H9 (cell line): ENCODE measurements at regions not wholly inside any gene's neighbourhood (a gene's known extent, or its start where the extent isn't known, plus 50 kb on each side); places are given as distances from the start of the nearest gene placed in this dataset.

Experiments used
- DNase-seq: peaks from one replicate; pipeline ENCODE4 v3.0.0-alpha.2; 2017
- H2AFZ ChIP-seq: one replicate; pipeline ENCODE4 v1.6.1; 2013; ENCODE audit warnings: mild to moderate bottlenecking, low read length, control low read depth, moderate library complexity
- H2AK5ac ChIP-seq: 2 replicates; pipeline ENCODE4 v1.6.1; 2013; ENCODE audit warnings: low read length, control low read depth, mixed read lengths; ENCODE audit not compliant: insufficient read length
- H2BK120ac ChIP-seq: one replicate; pipeline ENCODE4 v1.6.1; 2013; ENCODE audit warnings: low read depth, mild to moderate bottlenecking, low read length, control low read depth, inconsistent platforms; ENCODE audit not compliant: poor library complexity, severe bottlenecking
- H2BK12ac ChIP-seq: 2 replicates; pipeline ENCODE4 v1.6.1; 2013; ENCODE audit warnings: low read length, control low read depth, mixed read lengths, low read depth; ENCODE audit not compliant: insufficient read length
- H2BK15ac ChIP-seq: 2 replicates; pipeline ENCODE4 v1.6.1; 2013; ENCODE audit warnings: low read depth, low read length, control low read depth
- H2BK20ac ChIP-seq: one replicate; pipeline ENCODE4 v1.6.1; 2013; ENCODE audit warnings: low read depth, mild to moderate bottlenecking, low read length, control low read depth, inconsistent platforms; ENCODE audit not compliant: poor library complexity, severe bottlenecking
- H2BK5ac ChIP-seq: 2 replicates; pipeline ENCODE4 v1.6.1; 2013; ENCODE audit warnings: low read length, control low read depth, mixed read lengths; ENCODE audit not compliant: insufficient read length
- H3K14ac ChIP-seq: 2 replicates; pipeline ENCODE4 v1.6.1; 2013; ENCODE audit warnings: low read length, control low read depth; ENCODE audit not compliant: insufficient read depth
- H3K18ac ChIP-seq: 2 replicates; pipeline ENCODE4 v1.6.1; 2013; ENCODE audit warnings: low read depth, mild to moderate bottlenecking, mixed read lengths, low read length, control low read depth; ENCODE audit not compliant: insufficient read length
- H3K23ac ChIP-seq: 2 replicates; pipeline ENCODE4 v1.6.1; 2013; ENCODE audit warnings: low read length, control low read depth, mixed read lengths, low read depth; ENCODE audit not compliant: insufficient read length
- H3K23me2 ChIP-seq: 2 replicates; pipeline ENCODE4 v1.6.1; 2013; ENCODE audit warnings: low read depth, mild to moderate bottlenecking, mixed read lengths, low read length, control low read depth; ENCODE audit not compliant: insufficient read length, poor library complexity, severe bottlenecking
- H3K27ac ChIP-seq: 2 replicates; pipeline ENCODE4 v1.5.1; 2013; ENCODE audit warnings: low read length, control low read depth, mixed read lengths, low read depth; ENCODE audit not compliant: insufficient read length
- H3K27me3 ChIP-seq: 2 replicates; pipeline ENCODE4 v1.6.1; 2013; ENCODE audit warnings: low read length, control low read depth, inconsistent platforms; ENCODE audit not compliant: insufficient read depth
- H3K4ac ChIP-seq: 2 replicates; pipeline ENCODE4 v1.6.1; 2013; ENCODE audit warnings: low read depth, mild to moderate bottlenecking, control low read depth, inconsistent platforms, low read length, moderate library complexity
- H3K4me1 ChIP-seq: 2 replicates; pipeline ENCODE4 v1.6.1; 2013; ENCODE audit warnings: low read length, control low read depth, inconsistent platforms; ENCODE audit not compliant: insufficient read depth
- H3K4me2 ChIP-seq: 2 replicates; pipeline ENCODE4 v1.6.1; 2013; ENCODE audit warnings: low read length, control low read depth, mixed read lengths; ENCODE audit not compliant: insufficient read length, insufficient read depth
- H3K56ac ChIP-seq: 2 replicates; pipeline ENCODE4 v1.6.1; 2013; ENCODE audit warnings: low read depth, mild to moderate bottlenecking, mixed read lengths, low read length, control low read depth; ENCODE audit not compliant: insufficient read length
- H3K79me1 ChIP-seq: 2 replicates; pipeline ENCODE4 v1.6.1; 2013; ENCODE audit warnings: low read depth, mild to moderate bottlenecking, moderate library complexity, low read length, control low read depth, inconsistent platforms; ENCODE audit not compliant: insufficient read depth, poor library complexity, severe bottlenecking
- H3K79me2 ChIP-seq: 2 replicates; pipeline ENCODE4 v1.6.1; 2013; ENCODE audit warnings: low read length, control low read depth, inconsistent platforms; ENCODE audit not compliant: insufficient read depth
- H3K9ac ChIP-seq: 2 replicates; pipeline ENCODE4 v1.6.1; 2013; ENCODE audit warnings: low read length, control low read depth, mixed read lengths; ENCODE audit not compliant: insufficient read length; ENCODE audit errors: extremely low read depth
- H3K9me3 ChIP-seq: one replicate; pipeline ENCODE4 v1.6.1; 2013; ENCODE audit warnings: low read depth, low read length, inconsistent platforms; ENCODE audit not compliant: control insufficient read depth
- H3T11ph ChIP-seq: one replicate; pipeline ENCODE4 v1.6.1; 2013; ENCODE audit warnings: mild to moderate bottlenecking, low read length, control low read depth, inconsistent platforms
- H4K20me1 ChIP-seq: one replicate; pipeline ENCODE4 v1.6.1; 2013; ENCODE audit not compliant: control insufficient read depth, insufficient read length, insufficient read depth
- H4K5ac ChIP-seq: 2 replicates; pipeline ENCODE4 v1.6.1; 2013; ENCODE audit warnings: low read depth, mild to moderate bottlenecking, mixed read lengths, low read length, control low read depth; ENCODE audit not compliant: insufficient read length
- H4K8ac ChIP-seq: replicated peaks from 2 replicates; pipeline ENCODE4 v1.6.1; 2013; ENCODE audit warnings: low read length, control low read depth, mixed read lengths, low read depth; ENCODE audit not compliant: insufficient read length
- H4K91ac ChIP-seq: 2 replicates; pipeline ENCODE4 v1.6.1; 2013; ENCODE audit warnings: low read depth, mild to moderate bottlenecking, moderate library complexity, mixed read lengths, low read length, control low read depth; ENCODE audit not compliant: insufficient read length
- H3K27ac Mint-ChIP-seq, 3 experiments: 2 replicates in 2 of 3; 3 replicates in 1 of 3; pipeline ENCODE4 v1.8.0; 2020 to 2021; ENCODE audit warnings: mixed read lengths in 3 of 3, mild to moderate bottlenecking in 1 of 3, moderate library complexity in 1 of 3
- H3K27me3 Mint-ChIP-seq: 2 replicates; pipeline ENCODE4 v1.8.0; 2021; ENCODE audit warnings: low read depth, mild to moderate bottlenecking, moderate library complexity, mixed read lengths
- H3K36me3 Mint-ChIP-seq, 3 experiments: 2 replicates in 2 of 3; 3 replicates in 1 of 3; pipeline ENCODE4 v1.8.0; 2020 to 2021; ENCODE audit warnings: low read depth in 3 of 3, mixed read lengths in 3 of 3; ENCODE audit not compliant: insufficient read depth in 1 of 3
- H3K4me1 Mint-ChIP-seq, 2 experiments: 2 replicates each; pipeline ENCODE4 v1.8.0; 2020; ENCODE audit warnings: mixed read lengths in 2 of 2
- H3K4me3 Mint-ChIP-seq, 2 experiments: 2 replicates in 1 of 2; 3 replicates in 1 of 2; pipeline ENCODE4 v1.8.0; 2020 to 2021; ENCODE audit warnings: mild to moderate bottlenecking in 2 of 2, mixed read lengths in 2 of 2, moderate library complexity in 1 of 2
- H3K9me3 Mint-ChIP-seq, 2 experiments: 2 replicates in 1 of 2; 3 replicates in 1 of 2; pipeline ENCODE4 v1.8.0; 2020; ENCODE audit warnings: mild to moderate bottlenecking in 2 of 2, mixed read lengths in 2 of 2, moderate library complexity in 1 of 2
- CTCF ChIP-seq: fragments of 200-600 bp; sonication (generic); conservative IDR thresholded peaks from 3 replicates; pipeline ENCODE4 v1.8.0; 2021; ENCODE audit warnings: antibody characterized with exemption, mild to moderate bottlenecking
- WGBS: extraction: QIAGEN DNeasy Blood & Tissue Kit; methylation state at CpG from one replicate; pipeline ENCODE4 v1.1.7; 2013; ENCODE audit warnings: missing lambda C conversion rate, low lambda C conversion rate, mixed read lengths; ENCODE audit not compliant: insufficient read length; ENCODE audit errors: extremely low coverage; 5-methylcytosine and 5-hydroxymethylcytosine counted together

- Mint-ChIP-seq H3K27ac (no peak overlapping the region), H3K4me3 (no peak overlapping the region), H3K4me1 (peaks cover 0 to 4% of the 10 kb centered on the region in 2 experiments; a peak in 3 of 4 replicates), H3K36me3 (peaks cover 4 to 6% (median 5%) of the 10 kb centered on the region in 3 experiments; a peak in 3 of 7 replicates), H3K9me3 (peaks cover 3 to 16% of the 10 kb centered on the region in 2 experiments; a peak in 4 of 5 replicates), H3K27me3 (peaks cover 3% of the 10 kb centered on the region)
- Histone ChIP-seq H3K56ac (no peak overlapping the region), H3K27me3 (no peaks in the 10 kb centered on the region), H3K4ac (no peak overlapping the region), H3K9ac (no peak overlapping the region), H2AK5ac (no peak overlapping the region), H4K91ac (no peak overlapping the region), H4K8ac (no peak overlapping the region), H4K5ac (no peak overlapping the region), H3K9me3 (peaks cover 10% of the 10 kb centered on the region), H2AFZ (no peak overlapping the region), H3T11ph (no peak overlapping the region), H3K79me2 (no peaks in the 10 kb centered on the region), H2BK5ac (no peak overlapping the region), H3K79me1 (no peaks in the 10 kb centered on the region), H3K18ac (no peak overlapping the region), H3K23me2 (no peaks in the 10 kb centered on the region), H3K4me2 (no peak overlapping the region), H3K27ac (no peak overlapping the region), H2BK20ac (no peak overlapping the region), H3K14ac (no peak overlapping the region), H2BK12ac (no peak overlapping the region), H4K20me1 (no peaks in the 10 kb centered on the region), H2BK15ac (no peak overlapping the region), H3K23ac (no peak overlapping the region), H3K4me1 (no peaks in the 10 kb centered on the region; the same call in 1 of the 2 replicates), H2BK120ac (no peak overlapping the region)
- no peak for TF ChIP-seq CTCF
- no CpG with 5 or more reads among the region's 2 CpGs for WGBS
- DNase-seq: no peak
These were observed 220.2 kb downstream of the IRX2 start for GRCh38 chr5:2531318-2531717.
